ENCODE measurements at regions not wholly inside any gene's neighbourhood (a gene's known extent, or its start where the extent isn't known, plus 50 kb on each side); places are given as distances from the start of the nearest gene placed in this dataset.

GRCh38 chr2:12391116-12391515 is 325.6 kb upstream of the TRIB2 start:
- no peaks in the 10 kb centered on the region for H3K36me3 ChIP-seq (replicated peaks; ENCODE audit: low read depth, low read length)
- no peak overlapping the region for H3K4me2 ChIP-seq (ENCODE audit: low read length)
- H3K79me2 ChIP-seq (ENCODE audit: low read length): no peaks in the 10 kb centered on the region
- H3K9ac ChIP-seq (ENCODE audit: low read length): no peak overlapping the region
- H3K27me3 ChIP-seq (ENCODE audit: low read depth, low read length): peaks cover 3% of the 10 kb centered on the region; the same call in 1 of the 2 replicates
- H4K20me1 ChIP-seq (ENCODE audit: insufficient read depth, low read length): no peaks in the 10 kb centered on the region
- H3K27ac ChIP-seq (ENCODE audit: low read length): no peak overlapping the region
- no peak for TF ChIP-seq CTCF (IDR thresholded peaks at IDR 0.05; ENCODE audit: low read depth, low read length)
- no peak for TF ChIP-seq EZH2phosphoT487 (IDR thresholded peaks at IDR 0.05; ENCODE audit: low read depth)
- H3K9me3 ChIP-seq (ENCODE audit: insufficient read depth, low read length): no peaks in the 10 kb centered on the region
- no peak overlapping the region for H3K4me3 ChIP-seq (ENCODE audit: low read length)
- no peaks in the 10 kb centered on the region for H3K4me1 ChIP-seq (ENCODE audit: low read length)
- no peak overlapping the region for H2AFZ ChIP-seq (ENCODE audit: low read depth, low read length)

- TF ChIP-seq CTCF (IDR thresholded peaks at IDR 0.05; ENCODE audit: low read depth, low read length): no peak
- no peaks in the 10 kb centered on the region for H3K9me3 ChIP-seq (ENCODE audit: insufficient read depth, low read length)
- no peaks in the 10 kb centered on the region for H4K20me1 ChIP-seq (ENCODE audit: insufficient read depth, low read length)
- no peak overlapping the region for H2AFZ ChIP-seq (ENCODE audit: low read depth, low read length)
- H3K36me3 ChIP-seq (replicated peaks; ENCODE audit: low read depth, low read length): no peaks in the 10 kb centered on the region
- no peaks in the 10 kb centered on the region for H3K79me2 ChIP-seq (ENCODE audit: low read length)
- H3K4me3 ChIP-seq (ENCODE audit: low read length): no peak overlapping the region
- no peak overlapping the region for H3K27ac ChIP-seq (ENCODE audit: low read length)
- H3K4me1 ChIP-seq (ENCODE audit: low read length): no peaks in the 10 kb centered on the region
- no peak overlapping the region for H3K9ac ChIP-seq (ENCODE audit: low read length)
- H3K4me2 ChIP-seq (ENCODE audit: low read length): no peak overlapping the region
- H3K27me3 ChIP-seq (ENCODE audit: low read depth, low read length): peaks cover 8% of the 10 kb centered on the region
Measured at GRCh38 chr2:12396699-12397098, 320.0 kb upstream of the TRIB2 start.

- no peak overlapping the region for H3K4me2 ChIP-seq (ENCODE audit: low read length)
- no peaks in the 10 kb centered on the region for H3K9me3 ChIP-seq (ENCODE audit: insufficient read depth, low read length)
- no peak overlapping the region for H3K4me3 ChIP-seq (ENCODE audit: low read length)
- H3K4me1 ChIP-seq (ENCODE audit: low read length): no peaks in the 10 kb centered on the region
- no peak for TF ChIP-seq CTCF (IDR thresholded peaks at IDR 0.05; ENCODE audit: low read depth, low read length)
- H4K20me1 ChIP-seq (ENCODE audit: insufficient read depth, low read length): no peaks in the 10 kb centered on the region
- no peak overlapping the region for H3K9ac ChIP-seq (ENCODE audit: low read length)
- peaks cover 8% of the 10 kb centered on the region for H3K27me3 ChIP-seq (ENCODE audit: low read depth, low read length)
- no peaks in the 10 kb centered on the region for H3K79me2 ChIP-seq (ENCODE audit: low read length)
- no peak overlapping the region for H2AFZ ChIP-seq (ENCODE audit: low read depth, low read length)
- no peak overlapping the region for H3K27ac ChIP-seq (ENCODE audit: low read length)
- H3K36me3 ChIP-seq (replicated peaks; ENCODE audit: low read depth, low read length): no peaks in the 10 kb centered on the region
Measured at GRCh38 chr2:12397854-12398253, 318.9 kb upstream of the TRIB2 start.

GRCh38 chr2:12399240-12399639 is 317.5 kb upstream of the TRIB2 start:
- Histone ChIP-seq H3K9ac (ENCODE audit: low read length) (no peak overlapping the region), H3K79me2 (ENCODE audit: low read length) (no peaks in the 10 kb centered on the region), H3K27ac (ENCODE audit: low read length) (no peak overlapping the region), H3K36me3 (replicated peaks; ENCODE audit: low read depth, low read length) (no peaks in the 10 kb centered on the region), H3K9me3 (ENCODE audit: insufficient read depth, low read length) (no peaks in the 10 kb centered on the region), H2AFZ (ENCODE audit: low read depth, low read length) (no peak overlapping the region), H3K4me2 (ENCODE audit: low read length) (no peak overlapping the region), H3K4me1 (ENCODE audit: low read length) (no peaks in the 10 kb centered on the region), H3K4me3 (ENCODE audit: low read length) (no peak overlapping the region), H3K27me3 (ENCODE audit: low read depth, low read length) (peaks cover 8% of the 10 kb centered on the region), H4K20me1 (ENCODE audit: insufficient read depth, low read length) (no peaks in the 10 kb centered on the region)
- TF ChIP-seq EZH2phosphoT487 (IDR thresholded peaks at IDR 0.05; ENCODE audit: low read depth) (no peak), CTCF (IDR thresholded peaks at IDR 0.05; ENCODE audit: low read depth, low read length) (no peak)
